Uterus (tissue), 2 donors: ENCODE measurements at regions not wholly inside any gene's neighbourhood (a gene's known extent, or its start where the extent isn't known, plus 50 kb on each side); places are given as distances from the start of the nearest gene placed in this dataset.

Experiments
- POLR2A ChIP-seq, 2 donors: fragments of 450-650 bp; IDR thresholded peaks; one replicate each; pipeline ENCODE4 v1.6.1; 2016; ENCODE audit warnings: antibody characterized with exemption in 2 of 2, mild to moderate bottlenecking in 1 of 2, moderate library complexity in 1 of 2
- TF ChIP-seq, protein P1 (sequence below), 4 experiments: fragments of 200-600 bp in 2 of 4; fragments of 450-650 bp in 2 of 4; sonication (generic) in 2 of 4; IDR thresholded peaks; one replicate each; pipeline ENCODE4 v1.5.1; 2016 to 2019; ENCODE audit warnings: antibody characterized with exemption in 4 of 4, mild to moderate bottlenecking in 2 of 4, moderate library complexity in 1 of 4

GRCh38 chr5:28214292-28214691 lies 1175.9 kb upstream of the CDH9 start:
- TF ChIP-seq, protein P1, sequence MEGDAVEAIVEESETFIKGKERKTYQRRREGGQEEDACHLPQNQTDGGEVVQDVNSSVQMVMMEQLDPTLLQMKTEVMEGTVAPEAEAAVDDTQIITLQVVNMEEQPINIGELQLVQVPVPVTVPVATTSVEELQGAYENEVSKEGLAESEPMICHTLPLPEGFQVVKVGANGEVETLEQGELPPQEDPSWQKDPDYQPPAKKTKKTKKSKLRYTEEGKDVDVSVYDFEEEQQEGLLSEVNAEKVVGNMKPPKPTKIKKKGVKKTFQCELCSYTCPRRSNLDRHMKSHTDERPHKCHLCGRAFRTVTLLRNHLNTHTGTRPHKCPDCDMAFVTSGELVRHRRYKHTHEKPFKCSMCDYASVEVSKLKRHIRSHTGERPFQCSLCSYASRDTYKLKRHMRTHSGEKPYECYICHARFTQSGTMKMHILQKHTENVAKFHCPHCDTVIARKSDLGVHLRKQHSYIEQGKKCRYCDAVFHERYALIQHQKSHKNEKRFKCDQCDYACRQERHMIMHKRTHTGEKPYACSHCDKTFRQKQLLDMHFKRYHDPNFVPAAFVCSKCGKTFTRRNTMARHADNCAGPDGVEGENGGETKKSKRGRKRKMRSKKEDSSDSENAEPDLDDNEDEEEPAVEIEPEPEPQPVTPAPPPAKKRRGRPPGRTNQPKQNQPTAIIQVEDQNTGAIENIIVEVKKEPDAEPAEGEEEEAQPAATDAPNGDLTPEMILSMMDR (IDR thresholded peaks at IDR 0.05) = no peak
- no peak for TF ChIP-seq POLR2A (IDR thresholded peaks at IDR 0.05)
